ENCODE measurements at regions not wholly inside any gene's neighbourhood (a gene's known extent, or its start where the extent isn't known, plus 50 kb on each side); places are given as distances from the start of the nearest gene placed in this dataset.

DNA sequence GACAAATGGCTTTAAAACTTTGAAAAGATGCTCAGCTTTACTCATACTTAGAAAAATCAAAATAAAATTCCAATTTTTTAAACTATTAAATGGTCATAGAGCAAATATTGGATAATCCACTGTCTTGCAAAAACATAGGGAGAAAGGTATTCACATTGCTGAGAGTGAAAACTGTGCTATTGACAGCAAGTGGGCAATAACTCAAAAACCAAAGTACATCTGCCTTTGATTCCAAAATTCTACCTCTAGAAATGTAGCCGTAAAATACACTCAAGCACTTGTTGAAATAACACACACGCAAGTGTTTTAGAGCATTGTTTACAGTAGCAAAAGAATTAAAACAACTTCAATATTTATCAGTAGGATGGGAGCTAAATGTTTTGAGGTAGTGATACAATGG lies 210.6 kb upstream of the HS3ST3A1 start:
- TF ChIP-seq, protein P1, sequence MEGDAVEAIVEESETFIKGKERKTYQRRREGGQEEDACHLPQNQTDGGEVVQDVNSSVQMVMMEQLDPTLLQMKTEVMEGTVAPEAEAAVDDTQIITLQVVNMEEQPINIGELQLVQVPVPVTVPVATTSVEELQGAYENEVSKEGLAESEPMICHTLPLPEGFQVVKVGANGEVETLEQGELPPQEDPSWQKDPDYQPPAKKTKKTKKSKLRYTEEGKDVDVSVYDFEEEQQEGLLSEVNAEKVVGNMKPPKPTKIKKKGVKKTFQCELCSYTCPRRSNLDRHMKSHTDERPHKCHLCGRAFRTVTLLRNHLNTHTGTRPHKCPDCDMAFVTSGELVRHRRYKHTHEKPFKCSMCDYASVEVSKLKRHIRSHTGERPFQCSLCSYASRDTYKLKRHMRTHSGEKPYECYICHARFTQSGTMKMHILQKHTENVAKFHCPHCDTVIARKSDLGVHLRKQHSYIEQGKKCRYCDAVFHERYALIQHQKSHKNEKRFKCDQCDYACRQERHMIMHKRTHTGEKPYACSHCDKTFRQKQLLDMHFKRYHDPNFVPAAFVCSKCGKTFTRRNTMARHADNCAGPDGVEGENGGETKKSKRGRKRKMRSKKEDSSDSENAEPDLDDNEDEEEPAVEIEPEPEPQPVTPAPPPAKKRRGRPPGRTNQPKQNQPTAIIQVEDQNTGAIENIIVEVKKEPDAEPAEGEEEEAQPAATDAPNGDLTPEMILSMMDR (IDR thresholded peaks at IDR 0.05; ENCODE audit: low read depth, low read length): no peak
- no peak for TF ChIP-seq EZH2phosphoT487 (IDR thresholded peaks at IDR 0.05; ENCODE audit: low read depth)

Measured in OCI-LY3 (cell line).